Peyer's patch (tissue), 4 donors: ENCODE measurements at regions not wholly inside any gene's neighbourhood (a gene's known extent, or its start where the extent isn't known, plus 50 kb on each side); places are given as distances from the start of the nearest gene placed in this dataset.
"Not testable (repeated sequence)": the region's sequence is repeated elsewhere in the genome, so short reads cannot be mapped to it uniquely, and the experiment has no call there.

Experiments
- POLR2A ChIP-seq, 2 donors: fragments of 450-650 bp; IDR thresholded peaks; one replicate each; pipeline ENCODE4 v1.5.1; 2017; ENCODE audit warnings: antibody characterized with exemption in 2 of 2, mild to moderate bottlenecking in 2 of 2, moderate library complexity in 2 of 2
- TF ChIP-seq, protein P1 (sequence below), 6 experiments: fragments of 450-650 bp in 4 of 6; fragments of 200-600 bp in 2 of 6; sonication (generic) in 1 of 6; IDR thresholded peaks; one replicate each; pipeline ENCODE4 v1.5.1; 2017 to 2019; ENCODE audit warnings: antibody characterized with exemption in 6 of 6, mild to moderate bottlenecking in 3 of 6, moderate library complexity in 1 of 6

DNA sequence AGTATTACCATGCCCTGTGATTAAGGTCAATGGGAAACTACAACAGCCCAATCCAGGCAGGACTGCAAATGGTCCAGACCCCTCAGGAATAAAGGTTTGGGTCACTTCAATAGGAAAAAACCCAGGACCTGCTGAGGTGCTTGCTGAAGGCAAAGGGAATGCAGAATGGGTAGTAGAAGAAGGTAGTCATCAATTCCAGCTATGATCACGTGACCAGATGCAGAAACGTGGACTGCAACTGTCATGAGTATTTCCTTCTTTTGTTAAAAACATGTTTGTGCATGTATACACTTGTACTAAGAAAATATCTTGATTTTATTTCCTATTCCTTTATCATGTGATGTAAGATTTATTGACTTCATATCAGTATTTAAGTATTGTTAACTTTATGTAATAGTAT lies 319.6 kb upstream of the FGF16 start:
- not testable (repeated sequence) for TF ChIP-seq POLR2A (IDR thresholded peaks at IDR 0.05)
- TF ChIP-seq, protein P1, sequence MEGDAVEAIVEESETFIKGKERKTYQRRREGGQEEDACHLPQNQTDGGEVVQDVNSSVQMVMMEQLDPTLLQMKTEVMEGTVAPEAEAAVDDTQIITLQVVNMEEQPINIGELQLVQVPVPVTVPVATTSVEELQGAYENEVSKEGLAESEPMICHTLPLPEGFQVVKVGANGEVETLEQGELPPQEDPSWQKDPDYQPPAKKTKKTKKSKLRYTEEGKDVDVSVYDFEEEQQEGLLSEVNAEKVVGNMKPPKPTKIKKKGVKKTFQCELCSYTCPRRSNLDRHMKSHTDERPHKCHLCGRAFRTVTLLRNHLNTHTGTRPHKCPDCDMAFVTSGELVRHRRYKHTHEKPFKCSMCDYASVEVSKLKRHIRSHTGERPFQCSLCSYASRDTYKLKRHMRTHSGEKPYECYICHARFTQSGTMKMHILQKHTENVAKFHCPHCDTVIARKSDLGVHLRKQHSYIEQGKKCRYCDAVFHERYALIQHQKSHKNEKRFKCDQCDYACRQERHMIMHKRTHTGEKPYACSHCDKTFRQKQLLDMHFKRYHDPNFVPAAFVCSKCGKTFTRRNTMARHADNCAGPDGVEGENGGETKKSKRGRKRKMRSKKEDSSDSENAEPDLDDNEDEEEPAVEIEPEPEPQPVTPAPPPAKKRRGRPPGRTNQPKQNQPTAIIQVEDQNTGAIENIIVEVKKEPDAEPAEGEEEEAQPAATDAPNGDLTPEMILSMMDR (IDR thresholded peaks at IDR 0.05), result not testable (repeated sequence)
